Fibroblast of the aortic adventitia (primary cell): ENCODE measurements at regions not wholly inside any gene's neighbourhood (a gene's known extent, or its start where the extent isn't known, plus 50 kb on each side); places are given as distances from the start of the nearest gene placed in this dataset.

Experiments used
- DNase-seq: peaks from one replicate; pipeline ENCODE4 v3.0.0-alpha.2; 2010; ENCODE audit warnings: low read depth
- H3K4me3 ChIP-seq: 2 replicates; pipeline ENCODE4 v1.5.1; 2011; ENCODE audit warnings: low read depth, mild to moderate bottlenecking, control low read depth, low read length, moderate library complexity
- CTCF ChIP-seq: IDR thresholded peaks from 2 replicates; pipeline ENCODE4 v1.5.1; 2011; ENCODE audit warnings: mild to moderate bottlenecking, low read length, control low read depth, inconsistent platforms; ENCODE audit not compliant: insufficient read depth

- TF ChIP-seq CTCF = no peak
- DNase-seq = no peak
- H3K4me3 ChIP-seq = no peak overlapping the region
Observed at GRCh38 chr2:236665572-236666118, 96.0 kb downstream of the ACKR3 start.

GRCh38 chr2:236666646-236667204, 97.1 kb downstream of the ACKR3 start:
- TF ChIP-seq CTCF = no peak
- no peak overlapping the region for H3K4me3 ChIP-seq
- DNase-seq = no peak

DNA sequence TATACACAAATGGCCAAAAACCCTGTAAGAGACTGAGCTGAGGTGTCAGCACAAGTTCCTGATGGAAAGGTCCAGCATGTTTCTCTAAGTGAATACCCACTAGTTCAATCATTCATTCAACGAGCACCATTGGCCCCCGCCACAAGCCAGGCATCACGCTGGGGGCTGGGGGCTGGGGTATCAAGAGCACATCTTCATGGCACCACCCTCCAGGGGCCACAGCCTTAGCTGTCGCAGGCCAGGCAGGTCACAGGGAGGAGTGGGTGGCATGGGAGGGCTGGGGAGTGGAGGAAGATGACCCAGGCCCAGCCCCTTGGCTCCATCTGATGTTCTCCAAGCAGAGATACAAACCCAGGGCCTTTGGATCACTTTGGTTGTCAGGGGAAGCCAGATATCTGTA, 97.9 kb downstream of the ACKR3 start:
- TF ChIP-seq CTCF = no peak
- no peak for DNase-seq
- H3K4me3 ChIP-seq = no peak overlapping the region

DNA sequence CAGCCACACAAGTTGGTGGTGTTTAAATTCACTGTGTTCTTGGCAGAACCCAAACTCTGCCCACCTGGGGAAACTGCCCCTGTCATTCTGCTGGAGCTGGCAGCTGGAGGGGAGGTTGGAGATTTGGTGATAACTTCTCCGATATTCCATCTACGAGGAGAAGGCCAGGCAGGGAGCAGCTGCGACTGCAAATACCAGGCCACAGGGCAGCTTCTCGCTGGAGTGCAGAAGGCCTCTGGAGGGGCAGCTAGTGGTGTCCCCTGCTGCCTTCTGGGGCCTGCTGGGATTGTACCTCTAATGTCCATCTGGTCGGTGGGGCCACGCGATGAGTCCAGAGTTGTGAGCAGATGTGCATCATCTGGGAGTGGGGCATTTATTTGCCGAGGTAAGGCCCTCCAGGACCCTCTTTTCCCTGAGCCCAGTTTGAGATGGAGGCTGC, 98.9 kb downstream of the ACKR3 start:
- no peak overlapping the region for H3K4me3 ChIP-seq
- no peak for TF ChIP-seq CTCF
- DNase-seq = no peak

DNA sequence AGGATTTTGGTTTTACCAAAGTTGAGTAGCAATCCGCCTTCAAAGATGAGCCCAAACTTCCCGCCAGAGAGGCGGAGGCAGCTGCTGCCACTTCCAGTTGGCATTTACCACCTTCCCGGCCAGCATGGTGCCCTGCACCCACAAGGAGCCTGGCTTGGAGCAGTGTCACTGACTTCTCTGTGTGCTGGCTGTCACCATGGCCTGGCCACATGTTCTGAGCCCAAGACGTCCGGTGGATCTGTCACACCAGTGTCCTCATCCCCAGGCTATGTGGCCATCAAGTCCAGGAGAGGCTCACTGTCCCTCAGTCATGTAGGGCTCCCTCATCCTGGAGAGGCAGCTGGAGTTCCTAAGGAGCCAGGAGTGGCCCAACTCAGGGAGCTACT, 100.6 kb downstream of the ACKR3 start:
- H3K4me3 ChIP-seq = no peak overlapping the region
- no peak for TF ChIP-seq CTCF
- no peak for DNase-seq

DNA sequence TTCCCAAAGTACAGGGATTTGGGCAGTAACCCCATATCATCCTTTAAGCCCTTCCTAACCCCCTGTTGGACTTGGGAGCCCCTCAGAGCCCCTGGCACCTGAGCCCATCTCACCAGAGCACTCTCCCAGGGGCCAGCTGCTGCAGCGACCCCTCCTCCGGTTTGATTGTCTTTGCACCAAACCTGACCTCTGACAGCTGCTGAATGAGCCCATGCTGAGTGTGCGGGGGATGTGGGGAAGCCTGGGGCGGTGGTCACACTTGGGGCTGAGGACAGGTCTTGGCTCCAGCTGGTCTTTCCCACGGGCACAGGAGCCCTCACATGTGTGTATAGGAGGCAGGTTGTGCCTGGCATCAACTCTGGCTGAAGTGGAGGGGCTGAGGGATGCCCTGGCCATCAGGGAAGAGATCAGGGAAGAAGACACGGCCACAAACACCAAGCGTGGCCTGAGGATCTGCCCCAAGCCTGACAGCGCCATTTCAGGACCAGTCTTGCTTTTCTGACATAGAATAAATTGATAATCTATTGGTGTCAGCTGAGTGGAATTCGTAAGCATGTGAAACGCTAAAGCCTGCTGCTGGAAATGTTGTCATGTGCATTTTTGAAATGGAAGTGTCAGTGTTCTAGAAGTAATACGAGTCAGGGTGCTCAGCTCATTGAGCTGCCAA, 102.4 kb downstream of the ACKR3 start:
- no peak for DNase-seq
- no peak for TF ChIP-seq CTCF

More for the DNA sequence above, 102.4 kb downstream of the ACKR3 start:
- no peak overlapping the region for H3K4me3 ChIP-seq
